PFSK-1 (cell line): ENCODE measurements at regions not wholly inside any gene's neighbourhood (a gene's known extent, or its start where the extent isn't known, plus 50 kb on each side); places are given as distances from the start of the nearest gene placed in this dataset.

Experiments used
- FOXP2 ChIP-seq: optimal IDR thresholded peaks from 2 replicates; pipeline ENCODE3; 2011; ENCODE audit warnings: borderline replicate concordance, control low read depth, inconsistent platforms; ENCODE audit not compliant: insufficient read depth; ENCODE audit errors: extremely low read length, extremely low read depth
- POLR2AphosphoS5 ChIP-seq: IDR thresholded peaks from 2 replicates; pipeline ENCODE4 v1.6.1; 2012; ENCODE audit warnings: low read depth, mild to moderate bottlenecking, control low read depth, low read length, moderate library complexity
- SIN3A ChIP-seq: IDR thresholded peaks from 2 replicates; pipeline ENCODE4 v1.6.1; 2012; ENCODE audit warnings: mild to moderate bottlenecking, low read length, moderate library complexity, borderline replicate concordance; ENCODE audit not compliant: insufficient read depth
- TAF1 ChIP-seq: IDR thresholded peaks from 2 replicates; pipeline ENCODE4 v1.6.1; 2012; ENCODE audit warnings: low read length, control low read depth, borderline replicate concordance; ENCODE audit not compliant: insufficient read depth
- TF ChIP-seq, protein P1 (sequence below), 2 experiments: IDR thresholded peaks; 2 replicates each; pipeline versions ENCODE4 v1.6.1 to v1.8.0; 2011 to 2012; ENCODE audit warnings: low read depth in 2 of 2, low read length in 2 of 2, control low read depth in 1 of 2, inconsistent platforms in 1 of 2, mild to moderate bottlenecking in 1 of 2, moderate library complexity in 1 of 2; ENCODE audit not compliant: insufficient read depth in 1 of 2

DNA sequence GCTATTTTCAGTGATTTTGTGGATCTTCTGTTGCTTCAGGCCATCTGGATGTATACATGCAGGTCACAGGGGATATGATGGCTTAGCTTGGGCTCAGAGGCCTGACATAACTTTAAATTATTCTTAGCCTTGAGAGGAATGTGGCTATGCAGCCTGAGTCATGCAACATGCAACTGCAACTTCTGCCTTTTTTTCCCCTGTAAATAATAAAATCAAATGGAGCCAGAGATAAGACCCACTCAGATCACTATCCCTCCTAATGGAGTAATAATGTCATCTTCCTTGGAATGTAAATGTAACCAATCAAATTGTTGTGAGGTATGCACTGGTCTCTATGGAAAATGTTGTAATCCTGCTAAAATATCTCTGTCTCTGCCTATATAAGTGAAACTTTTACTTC, 54.9 kb downstream of the MAGEB17 start:
- no peak for TF ChIP-seq TAF1
- TF ChIP-seq, protein P1, sequence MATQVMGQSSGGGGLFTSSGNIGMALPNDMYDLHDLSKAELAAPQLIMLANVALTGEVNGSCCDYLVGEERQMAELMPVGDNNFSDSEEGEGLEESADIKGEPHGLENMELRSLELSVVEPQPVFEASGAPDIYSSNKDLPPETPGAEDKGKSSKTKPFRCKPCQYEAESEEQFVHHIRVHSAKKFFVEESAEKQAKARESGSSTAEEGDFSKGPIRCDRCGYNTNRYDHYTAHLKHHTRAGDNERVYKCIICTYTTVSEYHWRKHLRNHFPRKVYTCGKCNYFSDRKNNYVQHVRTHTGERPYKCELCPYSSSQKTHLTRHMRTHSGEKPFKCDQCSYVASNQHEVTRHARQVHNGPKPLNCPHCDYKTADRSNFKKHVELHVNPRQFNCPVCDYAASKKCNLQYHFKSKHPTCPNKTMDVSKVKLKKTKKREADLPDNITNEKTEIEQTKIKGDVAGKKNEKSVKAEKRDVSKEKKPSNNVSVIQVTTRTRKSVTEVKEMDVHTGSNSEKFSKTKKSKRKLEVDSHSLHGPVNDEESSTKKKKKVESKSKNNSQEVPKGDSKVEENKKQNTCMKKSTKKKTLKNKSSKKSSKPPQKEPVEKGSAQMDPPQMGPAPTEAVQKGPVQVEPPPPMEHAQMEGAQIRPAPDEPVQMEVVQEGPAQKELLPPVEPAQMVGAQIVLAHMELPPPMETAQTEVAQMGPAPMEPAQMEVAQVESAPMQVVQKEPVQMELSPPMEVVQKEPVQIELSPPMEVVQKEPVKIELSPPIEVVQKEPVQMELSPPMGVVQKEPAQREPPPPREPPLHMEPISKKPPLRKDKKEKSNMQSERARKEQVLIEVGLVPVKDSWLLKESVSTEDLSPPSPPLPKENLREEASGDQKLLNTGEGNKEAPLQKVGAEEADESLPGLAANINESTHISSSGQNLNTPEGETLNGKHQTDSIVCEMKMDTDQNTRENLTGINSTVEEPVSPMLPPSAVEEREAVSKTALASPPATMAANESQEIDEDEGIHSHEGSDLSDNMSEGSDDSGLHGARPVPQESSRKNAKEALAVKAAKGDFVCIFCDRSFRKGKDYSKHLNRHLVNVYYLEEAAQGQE (IDR thresholded peaks at IDR 0.05; ENCODE audit: insufficient read depth in 1 of 2, low read depth in 2 of 2, low read length in 2 of 2): no peak
- TF ChIP-seq POLR2AphosphoS5: no peak
- TF ChIP-seq FOXP2: no peak
- TF ChIP-seq SIN3A: no peak

DNA sequence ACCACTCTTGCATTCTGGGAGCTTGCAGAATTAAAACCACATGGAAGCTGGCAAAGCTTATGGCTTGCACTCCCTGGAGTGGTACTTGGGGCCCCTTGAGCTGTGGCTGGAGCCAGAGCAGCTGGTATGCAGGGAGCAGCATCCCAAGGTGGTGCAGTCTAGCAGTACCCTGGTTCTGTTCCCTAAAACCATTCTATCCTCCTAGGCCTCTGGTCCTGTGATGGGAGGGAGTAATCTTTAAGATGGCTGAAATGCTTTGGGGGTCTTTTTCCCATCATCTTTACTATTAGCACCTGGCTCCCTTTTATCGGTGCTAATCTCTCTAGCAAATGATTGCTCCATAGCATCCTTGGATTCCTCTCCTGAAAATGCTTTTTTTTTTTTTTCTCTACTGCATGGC, 56.1 kb downstream of the MAGEB17 start:
- TF ChIP-seq POLR2AphosphoS5 (no peak), FOXP2 (no peak), TAF1 (no peak), SIN3A (no peak)
- TF ChIP-seq, protein P1 (IDR thresholded peaks at IDR 0.05; ENCODE audit: insufficient read depth in 1 of 2, low read depth in 2 of 2, low read length in 2 of 2): no peak

DNA sequence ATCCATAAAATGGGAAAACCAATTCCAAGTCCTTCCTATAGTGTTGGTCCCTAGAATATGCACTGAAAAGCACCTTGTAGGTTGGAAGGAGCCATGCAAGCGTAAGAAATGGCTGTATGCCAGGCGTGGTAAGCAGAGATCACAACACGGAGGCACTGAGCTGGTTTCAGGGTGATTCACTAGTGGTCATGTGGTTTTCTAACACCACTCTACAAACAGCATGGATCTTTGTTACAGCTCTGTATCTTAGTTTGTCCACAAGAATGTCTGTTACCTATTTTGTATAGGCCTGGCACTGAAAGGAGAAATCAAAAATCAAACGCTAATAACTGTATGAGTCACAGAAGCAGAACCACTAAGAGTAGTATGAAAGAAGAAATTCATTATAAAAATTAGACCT, 71.9 kb downstream of the MAGEB17 start:
- no peak for TF ChIP-seq TAF1
- no peak for TF ChIP-seq SIN3A
- no peak for TF ChIP-seq POLR2AphosphoS5
- TF ChIP-seq, protein P1 (IDR thresholded peaks at IDR 0.05; ENCODE audit: insufficient read depth in 1 of 2, low read depth in 2 of 2, low read length in 2 of 2): no peak
- no peak for TF ChIP-seq FOXP2

DNA sequence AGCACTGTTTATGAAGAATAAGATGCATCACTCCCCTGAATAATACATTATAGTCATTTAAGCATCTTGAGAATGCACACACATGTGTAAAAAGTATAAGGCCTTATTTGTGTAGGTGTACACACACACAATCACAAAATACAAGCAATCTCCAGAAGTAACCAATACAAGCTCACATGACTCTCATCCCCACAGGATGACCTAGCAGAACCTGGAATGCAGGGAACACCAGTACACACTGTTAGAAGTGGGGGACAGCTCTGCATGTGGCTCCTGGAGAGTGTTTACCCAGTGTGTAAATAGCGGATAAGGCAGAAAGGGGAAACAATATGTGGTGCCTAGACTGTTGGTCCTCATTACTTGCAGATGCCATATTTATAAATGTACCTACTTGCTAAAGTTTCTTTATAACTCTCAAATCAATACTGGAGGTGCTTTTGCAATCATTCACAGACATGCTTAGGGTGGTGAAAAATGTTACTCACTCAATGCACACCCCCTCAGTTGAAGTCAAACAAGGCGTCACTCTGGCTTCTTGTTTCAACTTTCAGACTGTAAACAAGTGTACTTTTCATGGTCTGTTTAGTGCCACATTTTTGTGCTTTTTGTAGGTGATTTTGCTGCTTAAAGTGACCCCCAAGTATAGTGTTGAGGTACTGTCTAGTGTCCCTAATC, 73.1 kb downstream of the MAGEB17 start:
- TF ChIP-seq POLR2AphosphoS5: no peak
- TF ChIP-seq SIN3A: no peak
- TF ChIP-seq, protein P1 (IDR thresholded peaks at IDR 0.05; ENCODE audit: insufficient read depth in 1 of 2, low read depth in 2 of 2, low read length in 2 of 2): no peak
- no peak for TF ChIP-seq FOXP2
- TF ChIP-seq TAF1: no peak
